GM21526 (cell line): ENCODE measurements at regions not wholly inside any gene's neighbourhood (a gene's known extent, or its start where the extent isn't known, plus 50 kb on each side); places are given as distances from the start of the nearest gene placed in this dataset.
"Not testable (repeated sequence)": the region's sequence is repeated elsewhere in the genome, so short reads cannot be mapped to it uniquely, and the experiment has no call there.

ENCODE experiments used
- ATAC-seq: cut with Tn5 transposase; IDR thresholded peaks from one replicate; pipeline ENCODE4 v1.9.1; 2021; ENCODE audit warnings: moderate library complexity; ENCODE audit not compliant: unreplicated experiment, low FRiP score

DNA sequence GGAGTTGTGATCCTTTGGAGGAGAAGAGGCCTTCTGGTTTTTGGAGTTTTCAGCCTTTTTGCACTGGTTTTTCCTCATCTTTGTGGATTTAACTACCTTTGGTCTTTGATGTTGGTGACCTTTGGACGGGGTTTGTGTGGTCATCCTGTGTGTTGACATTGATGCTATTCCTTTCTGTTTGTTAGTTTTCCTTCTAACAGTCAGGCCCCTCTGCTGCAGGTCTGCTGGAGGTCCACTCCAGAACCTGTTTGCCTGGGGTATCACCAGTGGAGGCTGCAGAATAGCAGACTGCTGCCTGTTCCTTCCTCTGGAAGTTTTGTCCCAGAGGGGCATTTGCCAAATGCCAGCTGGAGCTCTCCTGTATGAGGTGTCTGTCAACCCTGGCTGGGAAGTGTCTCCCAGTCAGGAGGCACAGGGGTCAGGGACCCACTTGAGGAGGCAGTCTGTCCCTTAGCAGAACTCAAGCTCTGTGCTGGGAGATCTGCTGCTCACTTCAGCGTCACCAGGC lies 149.4 kb upstream of the G2E3 start:
- ATAC-seq: not testable (repeated sequence)

DNA sequence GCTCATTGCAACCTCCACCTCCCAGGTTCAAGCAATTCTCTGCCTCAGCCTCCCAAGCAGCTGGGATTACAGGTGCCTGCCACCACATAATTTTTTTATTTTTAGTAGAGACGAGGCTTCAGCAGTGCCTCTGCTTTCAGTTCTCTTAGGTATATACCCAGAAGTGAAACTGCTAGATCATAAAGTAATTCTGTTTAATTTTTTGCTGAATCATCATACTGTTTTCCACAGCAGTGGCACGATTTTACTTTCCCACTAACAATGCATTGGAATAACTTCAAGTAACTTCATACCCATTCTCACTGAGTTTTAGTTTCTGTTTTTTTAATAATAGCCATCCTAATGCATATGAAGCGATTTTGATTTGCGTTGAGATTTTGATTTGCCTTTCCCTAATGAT lies 148.0 kb upstream of the G2E3 start:
- ATAC-seq: no peak

DNA sequence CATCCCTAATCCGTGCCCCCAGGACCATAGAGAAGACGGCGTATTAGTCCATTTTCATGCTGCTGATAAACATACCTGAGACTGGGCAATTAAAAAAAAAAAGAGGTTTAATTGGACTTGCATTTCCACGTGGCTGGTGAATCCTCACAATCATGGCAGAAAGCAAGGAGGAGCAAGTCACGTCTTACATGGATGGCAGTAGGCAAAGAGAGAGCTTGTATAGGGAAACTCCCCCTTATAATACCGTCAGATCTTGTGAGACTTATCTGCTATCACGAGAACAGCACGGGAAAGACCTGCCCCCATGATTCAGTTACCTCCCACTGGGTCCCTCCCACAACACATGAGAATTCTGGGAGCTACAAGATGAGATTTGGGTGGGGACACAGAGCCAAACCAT lies 145.8 kb upstream of the G2E3 start:
- not testable (repeated sequence) for ATAC-seq

DNA sequence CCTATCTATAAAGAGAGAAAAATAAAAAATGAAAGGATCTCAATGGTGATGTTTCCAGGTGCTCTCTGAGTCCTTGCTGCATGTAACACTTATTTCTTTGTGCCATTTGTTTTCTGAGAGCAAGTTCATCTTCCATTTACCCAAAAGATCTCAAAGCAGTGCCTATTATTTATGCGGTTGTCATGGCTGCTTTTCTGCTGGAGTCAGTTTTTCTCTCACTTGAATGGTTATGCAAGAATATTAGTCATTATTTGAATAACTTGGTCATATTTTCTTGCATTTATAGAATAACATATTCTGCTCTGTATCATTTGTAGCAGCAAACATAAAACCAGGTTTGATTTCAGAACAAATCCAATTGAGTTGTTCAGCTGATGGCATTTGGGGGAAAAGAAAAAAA lies 141.8 kb upstream of the G2E3 start:
- ATAC-seq: no peak

DNA sequence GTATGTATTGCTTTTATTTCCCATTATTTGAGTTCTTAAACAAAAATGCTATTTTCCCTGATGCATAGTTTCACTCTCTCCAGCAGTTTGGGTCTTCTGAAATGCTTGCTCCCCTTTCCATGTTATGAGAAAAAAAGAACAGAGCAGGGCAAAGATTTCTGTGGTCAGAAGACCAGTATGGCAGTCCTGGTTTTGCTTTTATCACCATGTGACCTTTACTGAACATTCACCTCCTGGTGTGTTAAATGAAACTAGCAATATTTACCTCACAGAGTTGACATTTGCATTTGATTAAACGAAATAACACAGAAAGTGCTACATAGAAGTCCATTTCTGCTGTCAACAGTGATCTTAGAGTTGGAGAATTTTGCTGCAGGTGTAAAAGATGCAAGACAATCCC lies 141.0 kb upstream of the G2E3 start:
- no peak for ATAC-seq

DNA sequence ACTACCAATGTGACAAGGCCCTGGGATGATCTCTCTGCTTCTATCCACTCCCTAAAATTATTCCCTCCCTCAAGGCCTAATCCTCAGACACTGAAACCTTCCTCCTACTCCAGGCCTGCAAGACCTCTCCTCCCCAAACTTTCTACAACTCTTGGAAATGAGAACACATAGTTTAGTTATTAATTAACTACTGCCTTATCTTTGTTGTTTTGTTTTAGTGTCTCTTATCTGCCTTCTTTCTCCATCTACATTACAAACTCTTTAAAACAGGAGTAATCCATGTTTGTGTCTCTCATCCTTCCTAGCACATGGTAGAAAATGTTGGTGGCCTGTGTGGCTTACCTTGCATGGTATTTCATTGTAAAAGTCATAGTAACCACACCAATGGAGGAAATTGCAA lies 139.9 kb upstream of the G2E3 start:
- ATAC-seq: no peak

DNA sequence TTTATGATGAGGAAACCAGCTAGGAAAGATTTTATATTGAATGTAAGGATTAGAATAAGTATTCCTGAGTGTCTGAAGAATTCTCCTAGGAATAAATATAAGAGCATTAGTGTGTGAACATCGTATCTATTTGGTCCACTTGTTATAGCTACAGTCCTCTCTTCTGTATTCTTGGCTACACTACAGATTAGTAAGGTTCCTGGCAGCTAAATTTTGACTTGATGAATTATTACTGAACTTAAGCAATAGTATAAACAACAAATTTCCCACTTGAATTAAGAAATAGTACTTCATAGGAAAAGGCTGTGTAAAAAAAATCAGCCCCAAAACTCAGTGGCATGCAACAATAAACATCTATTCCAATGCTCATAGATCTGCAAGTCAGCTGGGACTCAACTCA lies 138.4 kb upstream of the G2E3 start:
- no peak for ATAC-seq

DNA sequence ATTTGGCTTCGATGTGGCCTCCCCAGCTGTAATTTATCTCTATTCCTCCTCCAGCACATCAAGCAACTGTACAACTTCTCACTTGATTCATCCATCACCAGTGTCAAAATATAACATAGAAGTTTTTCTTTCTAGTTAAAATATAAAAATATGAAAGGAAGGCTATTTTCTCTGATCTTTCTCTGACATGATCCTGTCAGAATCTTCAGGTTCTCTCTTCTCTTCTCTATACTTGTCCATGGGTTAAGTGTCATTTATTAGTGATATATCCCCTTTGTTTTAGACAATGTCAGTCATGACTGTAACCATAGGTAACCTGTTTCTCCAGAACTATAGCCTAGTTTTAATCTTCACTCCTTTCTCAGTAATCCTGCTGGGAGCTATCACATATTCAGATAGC lies 132.5 kb upstream of the G2E3 start:
- no peak for ATAC-seq

DNA sequence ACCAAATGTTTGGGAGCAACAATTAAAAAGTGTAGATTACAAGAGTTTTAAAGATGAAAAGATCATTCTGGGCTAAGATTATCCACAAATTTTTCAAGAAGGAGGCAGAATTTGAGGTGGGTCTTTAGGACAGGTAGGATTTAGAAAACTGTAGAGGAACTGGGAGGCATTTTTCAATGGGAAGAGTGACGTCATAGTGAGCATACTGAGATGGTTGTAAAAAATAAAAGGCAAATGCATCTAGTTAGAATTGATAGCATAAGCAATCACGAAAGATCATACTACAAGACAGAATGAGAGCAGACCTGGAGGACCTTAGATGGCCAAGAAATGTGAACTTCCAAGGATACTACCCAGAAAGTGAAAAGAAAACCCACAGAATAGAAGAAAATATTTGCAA lies 131.6 kb upstream of the G2E3 start:
- ATAC-seq: no peak

DNA sequence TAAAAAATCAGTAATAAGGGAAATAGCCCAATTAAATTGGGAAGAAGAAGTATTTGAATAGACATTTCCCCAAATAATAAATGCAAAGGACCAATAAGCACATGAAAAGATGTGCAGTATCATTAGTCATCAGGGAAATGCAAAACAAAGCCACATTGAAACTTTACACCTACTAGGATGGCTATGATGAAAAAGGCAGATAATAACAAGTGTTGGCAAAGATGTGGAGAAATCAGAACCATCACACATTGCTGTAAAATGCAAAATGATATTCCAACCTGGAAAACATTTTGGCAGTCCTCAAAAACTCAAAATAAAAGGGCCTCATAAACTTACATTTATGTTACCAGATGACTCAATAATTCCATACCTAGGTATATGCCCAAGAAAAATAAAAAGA lies 131.1 kb upstream of the G2E3 start:
- ATAC-seq: no peak

DNA sequence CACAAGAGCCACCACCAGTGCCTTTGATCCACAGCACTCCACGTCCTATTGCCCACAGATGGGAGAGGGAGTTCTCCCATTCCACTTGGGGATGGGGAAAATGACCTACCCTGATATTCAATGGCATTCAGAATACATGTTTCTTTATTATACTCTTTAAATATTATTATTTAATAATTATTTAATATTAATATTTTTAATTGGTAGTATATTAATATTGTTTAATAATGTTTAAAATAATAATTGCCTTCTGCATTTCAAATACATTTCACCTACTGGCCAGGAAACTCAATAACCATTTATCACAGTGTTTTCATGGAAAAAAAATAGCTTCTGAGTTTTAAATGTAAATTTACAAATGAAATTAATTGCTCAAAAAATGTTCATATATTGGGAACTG lies 127.4 kb upstream of the G2E3 start:
- no peak for ATAC-seq

DNA sequence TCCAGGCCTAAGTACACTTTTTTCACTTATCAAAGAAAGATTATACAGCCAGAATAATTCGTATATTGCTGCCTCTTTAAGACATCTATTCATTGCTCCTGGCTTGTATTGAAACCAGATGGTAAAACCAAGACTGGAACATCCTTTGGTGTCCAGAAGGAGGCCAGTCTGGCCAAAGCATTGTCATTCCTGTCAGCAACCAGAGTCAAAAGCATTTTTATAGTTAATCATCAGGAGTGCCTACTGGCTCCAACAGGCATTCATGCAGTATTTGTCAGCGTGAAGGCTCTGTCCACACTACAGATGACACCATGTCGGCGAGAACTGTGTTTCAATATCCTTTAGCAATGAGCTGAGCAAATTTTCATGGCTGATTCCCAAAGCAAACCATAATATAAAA lies 118.0 kb upstream of the G2E3 start:
- no peak for ATAC-seq

DNA sequence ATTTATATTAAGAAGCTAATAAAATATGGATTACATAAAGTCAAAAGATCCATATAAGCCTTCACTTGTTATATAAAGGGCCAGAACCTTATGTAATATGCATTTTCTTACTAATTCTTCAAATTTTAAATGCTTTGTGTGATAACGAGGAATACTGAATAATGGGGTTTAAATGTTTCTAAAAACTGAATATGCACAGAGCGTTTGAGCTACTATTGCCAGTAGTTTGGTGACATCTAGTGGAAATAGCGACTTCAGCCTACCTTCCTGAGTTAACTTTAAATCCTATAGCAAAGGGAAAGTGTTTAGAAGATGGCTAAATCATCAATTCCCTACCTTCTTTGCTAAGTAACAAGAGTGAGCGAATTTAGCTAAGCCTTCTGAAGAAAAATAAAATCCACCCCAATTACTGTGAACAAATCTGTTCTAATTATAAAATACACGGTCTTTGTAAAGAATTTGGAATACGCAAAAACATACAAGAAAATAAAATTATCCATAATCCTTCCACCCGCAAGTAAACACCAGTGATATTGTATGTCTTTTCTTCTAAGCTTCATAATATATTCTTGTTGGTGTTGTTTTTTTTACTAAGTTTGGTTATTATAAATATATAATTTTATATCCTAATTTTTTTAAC lies 115.5 kb upstream of the G2E3 start:
- no peak for ATAC-seq

DNA sequence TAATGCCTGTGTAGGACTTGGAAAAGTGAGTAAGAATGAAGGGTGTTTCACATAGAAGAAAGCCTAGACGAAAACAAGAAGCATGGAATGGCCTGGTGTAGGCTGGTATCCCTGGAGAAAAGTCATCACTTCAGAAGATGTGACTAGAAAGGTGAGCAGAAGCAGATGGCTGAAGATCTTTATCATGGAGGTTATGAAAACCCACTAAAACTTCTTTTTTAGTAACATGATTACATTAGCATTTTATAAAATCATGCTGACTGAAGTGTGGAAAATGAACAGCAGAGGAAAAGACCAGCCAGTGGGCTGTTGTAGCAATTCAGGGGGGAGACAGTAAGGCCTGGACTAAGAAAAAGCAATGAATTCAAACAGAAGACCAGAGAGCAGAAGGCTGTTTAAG lies 114.5 kb upstream of the G2E3 start:
- no peak for ATAC-seq

DNA sequence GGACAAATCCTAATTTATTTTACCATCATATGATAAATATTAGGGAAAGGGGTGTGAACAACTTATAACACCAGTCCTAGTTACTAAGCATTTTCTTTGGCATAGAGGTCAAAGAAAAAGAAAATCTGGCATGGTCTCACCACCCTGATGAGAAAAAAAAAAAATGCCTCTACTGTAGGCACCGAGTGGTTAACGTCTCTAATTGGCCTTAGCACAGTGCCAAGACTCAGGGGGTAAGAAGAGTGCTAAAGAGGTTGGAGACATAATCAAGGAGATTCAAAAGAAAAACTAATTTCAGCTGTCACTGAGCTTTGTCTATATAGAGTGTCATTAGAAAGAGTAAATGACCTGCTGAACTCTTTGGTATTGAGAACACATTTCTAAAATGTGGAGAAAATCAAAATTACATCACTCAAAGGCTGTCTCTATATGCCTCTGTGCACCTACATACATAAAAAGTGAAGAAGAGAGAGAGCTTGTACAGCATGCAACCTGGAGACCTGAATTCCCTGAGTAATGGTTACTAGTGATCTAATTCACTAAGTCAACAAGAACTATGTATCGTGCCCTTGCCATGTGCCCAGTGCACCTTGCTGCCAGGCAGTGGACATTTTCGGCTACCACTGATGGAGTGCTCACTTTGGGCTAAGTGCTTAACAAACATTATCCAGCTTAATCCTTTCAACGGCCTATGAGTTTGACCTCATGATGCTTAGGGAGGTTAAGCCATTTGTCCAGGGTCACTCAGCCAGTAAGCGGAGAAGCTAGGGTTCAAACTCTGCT lies 113.8 kb upstream of the G2E3 start:
- ATAC-seq: no peak

DNA sequence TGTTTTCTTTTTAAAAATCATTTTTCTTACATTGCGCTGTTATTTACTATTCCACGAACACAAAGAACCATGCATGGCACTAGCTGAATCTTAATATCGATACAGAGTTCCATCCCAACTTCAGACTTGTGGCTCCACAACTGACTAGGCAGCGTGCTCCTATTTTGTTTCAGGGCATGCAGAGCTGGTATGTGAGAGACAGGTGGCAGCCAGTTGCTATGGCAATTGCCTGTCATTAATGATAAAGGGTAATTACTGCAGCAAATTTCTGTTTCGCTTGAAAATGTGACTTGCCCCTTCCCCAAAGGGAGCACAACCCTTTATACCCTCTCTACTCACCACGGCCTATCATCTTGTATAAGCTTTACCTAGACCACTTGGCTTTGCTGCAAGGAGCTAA lies 113.1 kb upstream of the G2E3 start:
- no peak for ATAC-seq

DNA sequence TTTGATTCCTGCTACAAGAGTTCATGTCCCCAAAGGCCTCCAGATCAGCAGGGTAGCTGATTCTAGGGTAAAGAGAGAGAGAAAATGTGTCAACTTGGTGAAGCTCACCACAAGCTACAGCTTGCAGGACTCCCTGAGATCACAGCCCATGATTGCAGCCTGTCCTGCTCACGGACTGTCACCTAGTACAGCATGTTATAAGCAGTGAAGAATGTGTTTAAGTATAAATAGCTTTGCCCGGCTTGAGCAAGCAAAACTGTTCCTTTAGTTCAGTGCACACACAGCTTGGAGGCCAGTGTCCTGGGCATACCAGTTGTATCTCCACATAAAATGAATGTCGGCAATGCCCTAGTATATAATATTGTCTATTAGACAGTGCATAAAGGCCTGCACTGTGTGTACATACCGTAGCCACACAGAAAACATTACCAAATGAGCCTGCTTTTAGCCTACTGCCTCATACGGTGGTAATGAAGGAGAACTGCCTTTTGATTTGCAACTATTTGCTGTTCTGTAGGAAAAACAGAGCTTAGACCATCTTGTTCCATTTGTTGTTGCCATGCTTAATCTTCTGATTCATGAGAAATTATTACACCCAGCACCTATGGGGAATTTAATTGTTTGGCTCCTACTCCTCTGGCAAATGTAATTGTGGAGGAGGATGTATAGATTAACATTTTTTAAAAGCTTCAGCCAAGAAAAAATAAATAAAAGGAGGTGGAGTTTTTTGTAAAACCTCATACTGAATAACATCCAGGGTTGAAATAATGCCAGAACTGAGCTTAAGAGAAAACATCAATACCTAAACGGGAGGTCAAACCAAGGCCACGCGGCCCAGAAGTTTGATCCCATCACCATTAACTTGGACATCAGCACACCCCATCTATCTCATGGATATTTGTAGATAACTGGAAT lies 108.1 kb upstream of the G2E3 start:
- ATAC-seq: no peak

DNA sequence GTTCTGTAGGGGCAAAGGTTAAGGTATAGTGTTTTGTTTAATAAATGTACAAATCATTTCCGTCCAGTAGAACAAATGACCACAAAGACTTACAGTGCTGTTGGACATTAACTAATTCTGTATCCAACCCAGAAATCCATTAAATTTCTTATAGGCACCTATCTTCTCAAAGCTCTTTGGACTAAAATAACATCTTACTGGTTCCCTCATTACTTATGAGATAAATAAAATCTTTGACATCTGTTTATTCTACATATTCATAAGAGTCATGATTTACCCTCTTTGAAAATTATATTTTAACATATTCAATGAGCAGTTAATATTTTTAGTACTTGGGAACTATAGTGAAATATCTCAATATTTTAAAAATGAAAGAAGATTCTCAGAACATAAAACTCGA lies 102.7 kb upstream of the G2E3 start:
- no peak for ATAC-seq

DNA sequence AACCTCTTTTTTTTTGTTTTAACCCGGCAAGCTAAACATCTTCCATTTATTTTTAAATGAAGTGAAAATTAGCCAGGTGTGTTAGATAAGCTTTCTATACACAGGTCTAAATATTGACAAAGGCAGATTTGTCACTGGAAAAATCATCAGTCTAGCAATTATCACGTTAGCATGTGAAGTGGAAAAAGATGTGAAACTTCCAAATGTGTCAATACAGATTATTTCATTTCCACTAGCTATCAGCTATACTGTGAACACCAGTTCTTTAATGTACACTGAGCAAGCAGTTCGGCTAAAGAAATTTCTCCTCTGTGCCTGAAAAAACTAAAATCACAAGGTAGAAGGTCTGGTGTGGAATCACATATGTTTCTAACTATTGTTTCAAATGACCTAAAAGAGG lies 96.6 kb upstream of the G2E3 start:
- no peak for ATAC-seq

DNA sequence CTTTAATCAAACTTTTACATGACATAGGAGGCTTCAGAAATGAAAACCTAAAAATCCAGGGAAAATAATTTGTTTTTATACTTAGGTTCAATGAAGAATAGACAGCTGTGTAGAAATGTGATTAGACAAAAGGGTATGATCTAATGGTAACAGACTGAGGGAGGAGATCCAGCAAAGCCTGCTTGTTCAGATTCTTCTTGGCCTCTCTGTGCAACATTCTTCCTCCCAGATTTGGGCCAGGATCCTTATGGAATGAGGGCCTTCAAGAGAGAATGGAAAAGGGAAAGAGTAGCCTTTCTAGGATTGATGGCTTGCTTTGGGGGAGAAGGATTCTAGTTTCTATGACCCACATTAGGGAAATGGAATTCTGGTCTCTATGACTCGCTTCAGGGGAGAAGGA lies 94.5 kb upstream of the G2E3 start:
- no peak for ATAC-seq

DNA sequence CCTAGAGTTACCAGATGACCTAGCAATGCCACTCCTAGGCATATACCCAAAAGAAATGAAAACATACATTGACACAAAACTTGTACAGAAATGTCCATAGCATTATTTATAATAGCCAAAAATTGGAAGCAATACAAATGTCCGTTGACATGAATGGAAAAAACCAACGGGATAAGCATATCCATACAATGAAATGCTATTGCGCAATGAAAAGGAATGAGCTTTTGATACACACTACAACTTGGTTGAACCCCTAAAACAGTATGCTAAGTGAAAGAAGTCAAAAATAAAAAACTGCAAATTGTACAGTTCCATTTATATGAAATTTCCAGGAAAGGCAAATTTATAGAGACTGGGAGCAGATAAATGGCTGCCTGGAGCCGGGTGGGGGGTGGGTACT lies 90.6 kb upstream of the G2E3 start:
- no peak for ATAC-seq
